D341Med (cell line): ENCODE measurements at regions not wholly inside any gene's neighbourhood (a gene's known extent, or its start where the extent isn't known, plus 50 kb on each side); places are given as distances from the start of the nearest gene placed in this dataset.
"Not testable (repeated sequence)": the region's sequence is repeated elsewhere in the genome, so short reads cannot be mapped to it uniquely, and the experiment has no call there.

Experiments
- DNase-seq: peaks from one replicate; pipeline ENCODE4 v3.0.0; 2012; ENCODE audit warnings: low spot score

GRCh38 chr3:147237991-147238390 lies 168.4 kb downstream of the ZIC4 start:
- no peak for DNase-seq

GRCh38 chr3:147231980-147232379 lies 174.4 kb downstream of the ZIC4 start:
- DNase-seq, result not testable (repeated sequence)

GRCh38 chr3:147231111-147231510 lies 175.2 kb downstream of the ZIC4 start:
- DNase-seq, result no peak

GRCh38 chr3:147222291-147222690 lies 184.1 kb downstream of the ZIC4 start:
- DNase-seq, result no peak

GRCh38 chr3:147218965-147219364 lies 187.4 kb downstream of the ZIC4 start:
- no peak for DNase-seq

GRCh38 chr3:147216143-147216673 lies 190.1 kb downstream of the ZIC4 start:
- DNase-seq, result no peak

GRCh38 chr3:147215660-147216059 lies 190.7 kb downstream of the ZIC4 start:
- DNase-seq, result no peak

GRCh38 chr3:147213633-147214032 lies 192.7 kb downstream of the ZIC4 start:
- no peak for DNase-seq

GRCh38 chr3:147210676-147211075 lies 195.7 kb downstream of the ZIC4 start:
- DNase-seq, result no peak

GRCh38 chr3:147201086-147201485 lies 205.3 kb downstream of the ZIC4 start:
- no peak for DNase-seq

- no peak for DNase-seq
These were observed 205.8 kb downstream of the ZIC4 start for GRCh38 chr3:147200545-147200944.

GRCh38 chr3:147197739-147198138 lies 208.6 kb downstream of the ZIC4 start:
- no peak for DNase-seq

- no peak for DNase-seq
These were observed 210.5 kb downstream of the ZIC4 start for GRCh38 chr3:147195887-147196286.

GRCh38 chr3:147191795-147192385 lies 214.5 kb downstream of the ZIC4 start:
- peak; percentile 51 for DNase-seq

- DNase-seq, result no peak
These were observed 217.3 kb downstream of the ZIC4 start for GRCh38 chr3:147189016-147189415.

GRCh38 chr3:147187687-147188086 lies 218.7 kb downstream of the ZIC4 start:
- no peak for DNase-seq

GRCh38 chr3:147185781-147186180 lies 220.6 kb downstream of the ZIC4 start:
- no peak for DNase-seq

- no peak for DNase-seq
These were observed 221.5 kb downstream of the ZIC4 start for GRCh38 chr3:147184794-147185193.

- no peak for DNase-seq
These were observed 233.1 kb downstream of the ZIC4 start for GRCh38 chr3:147173257-147173656.

GRCh38 chr3:147162743-147163142 lies 243.6 kb downstream of the ZIC4 start:
- no peak for DNase-seq

GRCh38 chr3:147161833-147162232 lies 244.5 kb downstream of the ZIC4 start:
- DNase-seq, result no peak

- DNase-seq, result no peak
These were observed 245.4 kb downstream of the ZIC4 start for GRCh38 chr3:147160984-147161383.

- no peak for DNase-seq
These were observed 247.2 kb downstream of the ZIC4 start for GRCh38 chr3:147159141-147159540.

GRCh38 chr3:147157631-147158030 lies 248.7 kb downstream of the ZIC4 start:
- no peak for DNase-seq
